ENCODE measurements at regions not wholly inside any gene's neighbourhood (a gene's known extent, or its start where the extent isn't known, plus 50 kb on each side); places are given as distances from the start of the nearest gene placed in this dataset.

GRCh38 chr1:38587766-38588165 lies 271.8 kb downstream of the RRAGC start:
- POLR2A ChIA-PET: no interaction called here
- Histone ChIP-seq H3K4me1 (ENCODE audit: control insufficient read depth, extremely low read depth, insufficient read depth, low read length) (no peaks in the 10 kb centered on the region), H3K9me3 (replicated peaks; ENCODE audit: control insufficient read depth, insufficient read depth, low read length) (no peaks in the 10 kb centered on the region), H3K4me3 (replicated peaks in 1 of 3; ENCODE audit: insufficient read depth in 1 of 3, low read depth in 1 of 3, low read length in 3 of 3) (no peak overlapping the region), H3K36me3 (ENCODE audit: control insufficient read depth in 2 of 2, extremely low read depth in 1 of 2, insufficient read depth in 2 of 2, low read length in 2 of 2) (no peaks in the 10 kb centered on the region), H3K79me2 (ENCODE audit: control insufficient read depth, insufficient read depth, low read length) (no peaks in the 10 kb centered on the region), H3K9me1 (replicated peaks; ENCODE audit: control insufficient read depth, extremely low read depth, insufficient read depth, low read length) (no peaks in the 10 kb centered on the region), H3K4me2 (ENCODE audit: insufficient read depth, low read length) (no peak overlapping the region), H3K9ac (replicated peaks; ENCODE audit: extremely low read depth, insufficient read depth, low read length) (no peak overlapping the region), H4K20me1 (replicated peaks; ENCODE audit: control insufficient read depth, extremely low read depth, insufficient read depth, low read length) (no peaks in the 10 kb centered on the region), H3K27ac (ENCODE audit: insufficient read depth, low read depth, low read length) (no peak overlapping the region), H2AFZ (ENCODE audit: low read depth, low read length) (no peak overlapping the region), H3K27me3 (ENCODE audit: control insufficient read depth in 2 of 2, insufficient read depth in 2 of 2, low read length in 2 of 2) (peaks cover 0 to 1% of the 10 kb centered on the region in 2 experiments)
- dilution Hi-C loops (cut with MboI; ENCODE audit: extremely low pct_ligation_motif_present, low sequenced_read_pairs): no loop called here
- FAIRE-seq (no peak), DNase-seq (ENCODE audit: low read depth, low spot score) (no peak)
- CTCF ChIA-PET: interaction anchor here (2.1 kb wide), 1 partner anchor 247 kb away, joined by 6 read pairs; no protein-coding TSS in a partner anchor
- TF ChIP-seq EZH2 (IDR thresholded peaks at IDR 0.05; ENCODE audit: borderline replicate concordance, low read depth, low read length, severe bottlenecking): no peak
- TF ChIP-seq MYC (IDR thresholded peaks at IDR 0.05; ENCODE audit: low read depth, low read length): no peak
- TF ChIP-seq POLR2AphosphoS5 (IDR thresholded peaks at IDR 0.05; ENCODE audit: insufficient read depth, low read depth, low read length): no peak
- TF ChIP-seq CTCF (IDR thresholded peaks at IDR 0.05; ENCODE audit: extremely low read depth in 1 of 2, insufficient read depth in 1 of 2, low read depth in 1 of 2, low read length in 2 of 2): no peak
- no peak for TF ChIP-seq JUN (IDR thresholded peaks at IDR 0.05; ENCODE audit: borderline replicate concordance, insufficient read depth, insufficient read length, low read depth)
- no peak for TF ChIP-seq MAX (IDR thresholded peaks at IDR 0.05; ENCODE audit: insufficient read depth, insufficient read length)
- TF ChIP-seq POLR2A (IDR thresholded peaks at IDR 0.05; ENCODE audit: low read depth, low read length): no peak
- no peak for TF ChIP-seq FOS (IDR thresholded peaks at IDR 0.05; ENCODE audit: borderline replicate concordance, insufficient read depth, low read length)
- TF ChIP-seq GATA2 (IDR thresholded peaks at IDR 0.05; ENCODE audit: insufficient read depth, insufficient read length, low read depth, low read length): no peak
- no TSS peak for BruUV-seq (replicated peaks)
- intact Hi-C loops (cut with micrococcal nuclease): loop anchor here (1.0 kb wide), 2 partner anchors 550 to 561 kb away; no protein-coding TSS in a partner anchor
